ENCODE measurements at regions not wholly inside any gene's neighbourhood (a gene's known extent, or its start where the extent isn't known, plus 50 kb on each side); places are given as distances from the start of the nearest gene placed in this dataset.

DNA sequence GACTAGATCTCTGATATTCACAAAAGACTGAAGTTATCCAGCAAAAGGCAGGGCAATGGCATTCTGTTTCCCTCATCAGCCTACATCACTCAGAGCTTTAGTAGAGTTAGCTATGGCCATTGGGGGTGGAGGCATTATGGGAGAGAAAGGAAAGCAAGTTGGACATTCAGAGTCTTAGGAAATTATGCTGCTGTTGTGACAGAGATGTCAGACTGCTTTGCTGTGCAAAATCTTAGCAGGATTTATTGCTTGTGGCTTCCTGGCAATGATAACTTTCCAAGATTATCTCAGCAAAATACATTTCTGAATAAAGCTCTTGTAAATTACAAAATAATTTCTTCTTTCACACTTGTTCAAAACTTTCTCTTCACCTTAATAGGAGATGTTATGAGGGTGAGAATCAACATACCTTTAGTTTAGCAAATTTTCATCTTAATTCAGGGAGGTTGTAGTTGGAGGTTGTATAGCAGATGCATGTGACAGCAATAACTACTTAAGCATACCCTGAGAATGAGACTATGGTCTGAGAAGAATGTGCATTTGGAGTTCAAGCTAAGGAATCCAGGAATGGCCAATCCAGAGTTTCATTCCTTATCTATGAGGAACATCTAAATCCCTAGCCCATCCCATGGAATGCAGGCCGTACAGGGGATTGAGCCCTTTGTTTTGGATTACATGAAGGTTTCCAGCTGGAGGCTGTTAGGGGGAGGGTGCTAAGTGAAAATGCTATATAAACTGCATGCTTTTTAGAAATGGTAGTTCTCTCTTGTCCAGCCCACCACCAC lies 179.8 kb downstream of the HAO1 start:
- DNase-seq (no peak), ATAC-seq (ENCODE audit: insufficient read depth, low FRiP score) (no peak)
- no peak overlapping the region for H3K9ac ChIP-seq (ENCODE audit: insufficient read depth in 1 of 2, low read length in 2 of 2)
- no peak overlapping the region for H3K4me3 ChIP-seq
- no peaks in the 10 kb centered on the region for H3K27me3 ChIP-seq (ENCODE audit: control insufficient read depth in 3 of 3, insufficient read depth in 3 of 3, low read length in 2 of 3)
- no peaks in the 10 kb centered on the region for H3K36me3 ChIP-seq (ENCODE audit: control insufficient read depth in 4 of 4, insufficient read depth in 4 of 4, low read length in 4 of 4)
- 62 to 65% methylated on average over 1 of the region's 1 CpG for WGBS, 2 donors
- TF ChIP-seq, protein P1, sequence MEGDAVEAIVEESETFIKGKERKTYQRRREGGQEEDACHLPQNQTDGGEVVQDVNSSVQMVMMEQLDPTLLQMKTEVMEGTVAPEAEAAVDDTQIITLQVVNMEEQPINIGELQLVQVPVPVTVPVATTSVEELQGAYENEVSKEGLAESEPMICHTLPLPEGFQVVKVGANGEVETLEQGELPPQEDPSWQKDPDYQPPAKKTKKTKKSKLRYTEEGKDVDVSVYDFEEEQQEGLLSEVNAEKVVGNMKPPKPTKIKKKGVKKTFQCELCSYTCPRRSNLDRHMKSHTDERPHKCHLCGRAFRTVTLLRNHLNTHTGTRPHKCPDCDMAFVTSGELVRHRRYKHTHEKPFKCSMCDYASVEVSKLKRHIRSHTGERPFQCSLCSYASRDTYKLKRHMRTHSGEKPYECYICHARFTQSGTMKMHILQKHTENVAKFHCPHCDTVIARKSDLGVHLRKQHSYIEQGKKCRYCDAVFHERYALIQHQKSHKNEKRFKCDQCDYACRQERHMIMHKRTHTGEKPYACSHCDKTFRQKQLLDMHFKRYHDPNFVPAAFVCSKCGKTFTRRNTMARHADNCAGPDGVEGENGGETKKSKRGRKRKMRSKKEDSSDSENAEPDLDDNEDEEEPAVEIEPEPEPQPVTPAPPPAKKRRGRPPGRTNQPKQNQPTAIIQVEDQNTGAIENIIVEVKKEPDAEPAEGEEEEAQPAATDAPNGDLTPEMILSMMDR (IDR thresholded peaks at IDR 0.05; ENCODE audit: control extremely low read depth, extremely low read depth): no peak
- no peaks in the 10 kb centered on the region for H3K4me1 ChIP-seq (ENCODE audit: control insufficient read depth in 5 of 5, insufficient read depth in 5 of 5, low read length in 5 of 5)
- H3K9me3 ChIP-seq (ENCODE audit: control insufficient read depth in 4 of 4, insufficient read depth in 3 of 4, low read length in 3 of 4): no peaks in the 10 kb centered on the region
- no peak overlapping the region for H3K27ac ChIP-seq (ENCODE audit: low read depth in 1 of 2, low read length in 1 of 2)

DNA sequence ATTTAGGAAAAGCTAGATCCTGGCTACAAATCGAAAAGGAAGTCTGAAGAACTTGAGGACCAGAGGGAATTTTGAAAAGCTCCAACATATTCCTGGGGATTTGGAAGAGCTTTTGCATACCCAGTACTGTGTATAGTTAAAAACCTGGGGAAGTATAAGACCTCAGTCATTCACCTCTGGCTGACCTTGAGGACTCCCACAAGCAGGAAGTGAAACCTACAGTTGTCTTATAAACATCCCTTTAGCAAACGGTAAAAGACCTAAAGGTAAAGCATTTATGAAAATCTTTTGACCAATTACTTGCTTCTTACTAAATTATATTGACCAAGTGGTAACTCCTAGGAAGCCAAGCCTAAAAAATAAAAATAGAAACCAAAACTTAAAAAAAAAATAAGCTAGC lies 175.0 kb downstream of the HAO1 start:
- H3K27me3 ChIP-seq (ENCODE audit: control insufficient read depth in 3 of 3, insufficient read depth in 3 of 3, low read length in 2 of 3): no peaks in the 10 kb centered on the region
- H3K9me3 ChIP-seq (ENCODE audit: control insufficient read depth in 4 of 4, insufficient read depth in 3 of 4, low read length in 3 of 4): no peaks in the 10 kb centered on the region
- no peaks in the 10 kb centered on the region for H3K36me3 ChIP-seq (ENCODE audit: control insufficient read depth in 4 of 4, insufficient read depth in 4 of 4, low read length in 4 of 4)
- H3K27ac ChIP-seq (ENCODE audit: low read depth in 1 of 2, low read length in 1 of 2): no peak overlapping the region
- ATAC-seq (ENCODE audit: insufficient read depth, low FRiP score) (no peak), DNase-seq (no peak)
- no peaks in the 10 kb centered on the region for H3K4me1 ChIP-seq (ENCODE audit: control insufficient read depth in 5 of 5, insufficient read depth in 5 of 5, low read length in 5 of 5)
- TF ChIP-seq, protein P1 (IDR thresholded peaks at IDR 0.05; ENCODE audit: control extremely low read depth, extremely low read depth): no peak
- 54 to 57% methylated on average over 2 of the region's 2 CpGs for WGBS, 2 donors
- H3K9ac ChIP-seq (ENCODE audit: insufficient read depth in 1 of 2, low read length in 2 of 2): no peak overlapping the region
- H3K4me3 ChIP-seq: no peak overlapping the region

DNA sequence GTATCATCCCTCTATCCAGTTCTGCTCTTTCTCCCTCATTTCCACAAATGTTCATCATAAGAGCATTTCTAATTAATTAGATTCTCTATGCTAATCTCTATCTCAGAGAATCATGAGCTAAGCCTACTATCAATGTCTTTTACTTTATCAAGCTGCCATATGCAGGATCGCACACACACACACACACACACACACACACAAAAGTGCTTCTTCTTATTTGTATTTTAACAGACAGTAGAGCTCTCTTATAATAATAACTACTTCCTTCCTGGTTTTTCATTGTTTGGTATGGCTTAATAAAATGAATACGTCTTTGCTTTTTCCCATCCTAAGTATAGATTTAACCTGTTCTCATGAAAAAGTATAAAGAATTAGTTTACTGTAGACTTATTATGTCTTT lies 170.2 kb downstream of the HAO1 start:
- H3K27ac ChIP-seq (ENCODE audit: low read depth in 1 of 2, low read length in 1 of 2): no peak overlapping the region
- ATAC-seq (ENCODE audit: insufficient read depth, low FRiP score): no peak
- H3K9ac ChIP-seq (ENCODE audit: insufficient read depth in 1 of 2, low read length in 2 of 2): no peak overlapping the region
- TF ChIP-seq, protein P1 (IDR thresholded peaks at IDR 0.05; ENCODE audit: control extremely low read depth, extremely low read depth): no peak
- peaks cover 0 to 3% (median 0%) of the 10 kb centered on the region in 4 donors for H3K9me3 ChIP-seq (ENCODE audit: control insufficient read depth in 4 of 4, insufficient read depth in 3 of 4, low read length in 3 of 4)
- no peaks in the 10 kb centered on the region for H3K4me1 ChIP-seq (ENCODE audit: control insufficient read depth in 5 of 5, insufficient read depth in 5 of 5, low read length in 5 of 5)
- H3K36me3 ChIP-seq (ENCODE audit: control insufficient read depth in 4 of 4, insufficient read depth in 4 of 4, low read length in 4 of 4): no peaks in the 10 kb centered on the region
- 51 to 70% methylated on average over 2 of the region's 2 CpGs for WGBS, 2 donors
- H3K4me3 ChIP-seq: no peak overlapping the region
- H3K27me3 ChIP-seq (ENCODE audit: control insufficient read depth in 3 of 3, insufficient read depth in 3 of 3, low read length in 2 of 3): no peaks in the 10 kb centered on the region
- DNase-seq: no peak

Data from lung (tissue), 11 donors.